H1 (cell line): ENCODE measurements at regions not wholly inside any gene's neighbourhood (a gene's known extent, or its start where the extent isn't known, plus 50 kb on each side); places are given as distances from the start of the nearest gene placed in this dataset.

Source experiments
- CTCF ChIA-PET: fragments of 300-600 bp; sonication (Branson Sonifier 250); formaldehyde crosslinking; loops from one replicate; lab custom pipeline; 2021; ENCODE audit not compliant: partially characterized antibody; lab: Charles Lee
- POLR2A ChIA-PET: fragments of 300-600 bp; sonication (Branson Sonifier 250); formaldehyde crosslinking; loops from one replicate; lab custom pipeline; 2021; ENCODE audit warnings: inconsistent platforms; ENCODE audit not compliant: partially characterized antibody; lab: Charles Lee
- DNase-seq, 2 experiments: peaks; one replicate each; pipeline versions ENCODE4 v3.0.0 to v3.0.0-alpha.2; 2010 to 2022; ENCODE audit warnings: low spot score in 2 of 2, low read depth in 1 of 2, mixed read lengths in 1 of 2
- FAIRE-seq: peaks from 2 replicates; lab custom pipeline; 2011; peaks lifted over from hg19 to GRCh38; lab: Jason Lieb, UNC
- H2AFZ ChIP-seq: 2 replicates; pipeline ENCODE4 v1.8.1; 2012; ENCODE audit warnings: low read length, inconsistent platforms
- H2AK5ac ChIP-seq: 2 replicates; pipeline ENCODE4 v1.6.1; 2013; ENCODE audit warnings: low read depth, low read length
- H2BK120ac ChIP-seq: replicated peaks from 2 replicates; pipeline ENCODE3; 2013; ENCODE audit warnings: low read depth, low read length, inconsistent platforms
- H2BK12ac ChIP-seq: 2 replicates; pipeline ENCODE4 v1.6.1; 2013; ENCODE audit warnings: low read depth, low read length
- H2BK15ac ChIP-seq: 2 replicates; pipeline ENCODE4 v1.6.1; 2013; ENCODE audit warnings: low read length
- H2BK20ac ChIP-seq: 2 replicates; pipeline ENCODE4 v1.6.1; 2013; ENCODE audit warnings: low read length
- H2BK5ac ChIP-seq: 2 replicates; pipeline ENCODE4 v1.6.1; 2013; ENCODE audit warnings: low read depth, low read length
- H3K14ac ChIP-seq: 2 replicates; pipeline ENCODE4 v1.6.1; 2013; ENCODE audit warnings: inconsistent platforms; ENCODE audit not compliant: insufficient read length
- H3K18ac ChIP-seq: 2 replicates; pipeline ENCODE4 v1.6.1; 2013; ENCODE audit warnings: low read length; ENCODE audit errors: extremely low read depth
- H3K23ac ChIP-seq: 2 replicates; pipeline ENCODE4 v1.6.1; 2013; ENCODE audit warnings: inconsistent platforms; ENCODE audit not compliant: insufficient read length
- H3K23me2 ChIP-seq: 2 replicates; pipeline ENCODE4 v1.6.1; 2013; ENCODE audit warnings: low read depth, low read length
- H3K27ac ChIP-seq: 2 replicates; pipeline ENCODE4 v1.6.1; 2011; ENCODE audit warnings: low read depth, low read length, inconsistent platforms
- H3K27me3 ChIP-seq, 4 experiments: replicated peaks in 1 of 4; 1 replicate in 1 of 4; 2 replicates in 3 of 4; pipeline versions ENCODE4 v1.6.1 to v1.8.1; 2011 to 2013; ENCODE audit warnings: low read length in 3 of 4, mild to moderate bottlenecking in 3 of 4, inconsistent platforms in 2 of 4, mixed read lengths in 2 of 4, moderate library complexity in 1 of 4; ENCODE audit not compliant: control insufficient read depth in 3 of 4, insufficient read depth in 3 of 4; ENCODE audit errors: extremely low read depth in 1 of 4
- H3K36me3 ChIP-seq, 4 experiments: 2 replicates each; pipeline versions ENCODE4 v1.6.1 to v1.8.1; 2011 to 2013; ENCODE audit warnings: mild to moderate bottlenecking in 4 of 4, low read length in 3 of 4, moderate library complexity in 2 of 4, control low read depth in 1 of 4, inconsistent platforms in 1 of 4; ENCODE audit not compliant: insufficient read depth in 4 of 4, control insufficient read depth in 2 of 4
- H3K4ac ChIP-seq: replicated peaks from 2 replicates; pipeline ENCODE3; 2013; ENCODE audit warnings: low read length, low read depth, mixed read lengths, inconsistent platforms; ENCODE audit not compliant: insufficient read length
- H3K4me1 ChIP-seq, 4 experiments: replicated peaks in 1 of 4; 1 replicate in 1 of 4; 2 replicates in 3 of 4; pipeline versions ENCODE4 v1.6.1 to v1.8.1; 2011 to 2013; ENCODE audit warnings: low read length in 3 of 4, inconsistent platforms in 2 of 4, mixed read lengths in 1 of 4; ENCODE audit not compliant: insufficient read depth in 4 of 4, control insufficient read depth in 3 of 4
- H3K4me2 ChIP-seq, 2 experiments: 2 replicates each; pipeline versions ENCODE4 v1.6.1 to v1.8.1; 2011 to 2013; ENCODE audit warnings: low read depth in 2 of 2, low read length in 2 of 2, control low read depth in 1 of 2, inconsistent platforms in 1 of 2, mild to moderate bottlenecking in 1 of 2; ENCODE audit not compliant: insufficient read depth in 1 of 2
- H3K4me3 ChIP-seq, 4 experiments: fragments of 200-600, 300-600 bp in 1 of 4; sonication (generic), shearing (Covaris generic), sonication (Bioruptor Twin) in 1 of 4; 2 replicates each; pipeline versions ENCODE4 v1.5.1 to v1.8.1; 2011 to 2016; ENCODE audit warnings: low read length in 4 of 4, low read depth in 3 of 4, control low read depth in 2 of 4, inconsistent platforms in 2 of 4, mild to moderate bottlenecking in 2 of 4, mixed read lengths in 1 of 4, moderate library complexity in 1 of 4; ENCODE audit not compliant: insufficient read depth in 2 of 4; ENCODE audit errors: extremely low read depth in 1 of 4
- H3K56ac ChIP-seq: replicated peaks from 2 replicates; pipeline ENCODE3; 2013; ENCODE audit warnings: low read depth, mild to moderate bottlenecking, mixed read lengths, low read length, inconsistent platforms; ENCODE audit not compliant: insufficient read length
- H3K79me1 ChIP-seq: 2 replicates; pipeline ENCODE4 v1.6.1; 2013; ENCODE audit warnings: low read depth, low read length, control low read depth
- H3K79me2 ChIP-seq, 2 experiments: 2 replicates each; pipeline versions ENCODE4 v1.6.1 to v1.8.1; 2012 to 2013; ENCODE audit warnings: low read length in 2 of 2, mild to moderate bottlenecking in 2 of 2, inconsistent platforms in 1 of 2; ENCODE audit not compliant: insufficient read depth in 2 of 2, control insufficient read depth in 1 of 2
- H3K9ac ChIP-seq, 4 experiments: replicated peaks in 1 of 4; 1 replicate in 1 of 4; 2 replicates in 3 of 4; pipeline versions ENCODE4 v1.6.1 to v1.8.1; 2011 to 2013; ENCODE audit warnings: low read depth in 3 of 4, low read length in 3 of 4, control low read depth in 2 of 4, mild to moderate bottlenecking in 2 of 4, moderate library complexity in 2 of 4, inconsistent platforms in 1 of 4; ENCODE audit errors: extremely low read depth in 1 of 4
- H3K9me3 ChIP-seq, 2 experiments: 2 replicates each; pipeline versions ENCODE4 v1.6.1 to v1.8.1; 2012 to 2013; ENCODE audit warnings: mild to moderate bottlenecking in 2 of 2, moderate library complexity in 2 of 2, control low read depth in 1 of 2, inconsistent platforms in 1 of 2, low read depth in 1 of 2, low read length in 1 of 2, mixed read lengths in 1 of 2; ENCODE audit not compliant: insufficient read depth in 2 of 2
- H4K20me1 ChIP-seq, 2 experiments: replicated peaks in 1 of 2; 2 replicates each; pipeline versions ENCODE3 to v1.8.1; 2011 to 2013; ENCODE audit warnings: inconsistent platforms in 2 of 2, low read length in 2 of 2, mild to moderate bottlenecking in 1 of 2; ENCODE audit not compliant: insufficient read depth in 2 of 2, control insufficient read depth in 1 of 2
- H4K5ac ChIP-seq: 2 replicates; pipeline ENCODE4 v1.6.1; 2013; ENCODE audit warnings: low read length, low read depth, mixed read lengths, inconsistent platforms; ENCODE audit not compliant: insufficient read length
- H4K8ac ChIP-seq: 2 replicates; pipeline ENCODE4 v1.8.0; 2013; ENCODE audit warnings: mild to moderate bottlenecking, moderate library complexity, low read length, inconsistent platforms; ENCODE audit not compliant: insufficient read depth; ENCODE audit errors: extremely low read depth
- H4K91ac ChIP-seq: replicated peaks from 2 replicates; pipeline ENCODE3; 2013; ENCODE audit warnings: low read length, mixed read lengths, inconsistent platforms; ENCODE audit not compliant: insufficient read length
- CHD1 ChIP-seq: IDR thresholded peaks from 2 replicates; pipeline ENCODE4 v1.6.1; 2012; ENCODE audit warnings: low read depth, low read length, improper control_type of control experiment
- HDAC6 ChIP-seq: IDR thresholded peaks from one replicate; pipeline ENCODE4 v1.7.1; 2012; ENCODE audit warnings: low read depth, mild to moderate bottlenecking, inconsistent platforms, low read length, moderate library complexity
- SIX5 ChIP-seq: IDR thresholded peaks from 2 replicates; pipeline ENCODE4 v1.6.1; 2011; ENCODE audit warnings: mild to moderate bottlenecking, low read depth, low read length
- SP1 ChIP-seq: IDR thresholded peaks from 2 replicates; pipeline ENCODE4 v1.6.1; 2011; ENCODE audit warnings: low read depth, low read length
- TCF12 ChIP-seq: IDR thresholded peaks from 2 replicates; pipeline ENCODE4 v1.6.1; 2011; ENCODE audit warnings: low read depth, mild to moderate bottlenecking, low read length
- WGBS, 2 experiments: shearing (Covaris generic) in 1 of 2; methylation state at CpG; one replicate each; pipeline versions ENCODE4 v1.1.6 to v1.1.7; 2013 to 2015; ENCODE audit warnings: low lambda C conversion rate in 2 of 2, mixed read lengths in 2 of 2, inconsistent platforms in 1 of 2, low coverage in 1 of 2, missing lambda C conversion rate in 1 of 2; ENCODE audit not compliant: insufficient replicate concordance in 2 of 2, insufficient coverage in 1 of 2, insufficient read length in 1 of 2; ENCODE audit errors: extremely low coverage in 1 of 2, missing lambda C conversion rate in 1 of 2; 5-methylcytosine and 5-hydroxymethylcytosine counted together
- TF ChIP-seq, protein P1 (sequence below): IDR thresholded peaks from 2 replicates; pipeline ENCODE4 v1.6.1; 2012; ENCODE audit warnings: inconsistent platforms

DNA sequence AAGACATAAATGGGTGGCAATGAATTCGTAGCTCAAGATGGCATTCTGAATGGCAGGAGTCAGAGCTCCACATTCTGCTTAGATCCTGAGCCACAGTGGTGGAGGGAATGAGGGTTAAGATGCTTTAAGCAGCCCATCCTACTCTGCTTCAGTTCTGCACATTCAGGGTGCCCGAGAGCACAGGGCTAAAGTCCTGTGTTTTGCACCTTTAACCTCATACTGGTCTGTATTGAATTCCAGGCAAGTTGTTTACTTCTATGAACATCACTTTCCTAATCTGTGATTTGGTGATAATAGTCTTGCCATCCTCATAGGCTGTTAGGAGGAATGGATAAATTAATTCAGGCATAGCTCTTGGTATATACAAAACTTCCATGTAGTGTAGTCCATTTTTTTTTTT is 321.6 kb upstream of the CD180 start:
- Histone ChIP-seq H2AFZ (no peak overlapping the region), H4K91ac (no peak overlapping the region), H2BK15ac (no peak overlapping the region), H2BK120ac (no peak overlapping the region), H2BK5ac (no peak overlapping the region), H3K56ac (no peak overlapping the region), H3K79me2 (no peaks in the 10 kb centered on the region), H3K23me2 (peaks cover 2% of the 10 kb centered on the region; the same call in 1 of the 2 replicates), H3K27me3 (no peaks in the 10 kb centered on the region), H2BK20ac (no peak overlapping the region), H3K4ac (no peak overlapping the region), H4K5ac (no peak overlapping the region), H3K79me1 (no peaks in the 10 kb centered on the region), H4K20me1 (no peaks in the 10 kb centered on the region), H3K27ac (no peak overlapping the region), H3K9ac (no peak overlapping the region), H3K4me3 (no peak overlapping the region), H3K36me3 (no peaks in the 10 kb centered on the region), H3K9me3 (no peaks in the 10 kb centered on the region), H3K4me2 (no peak overlapping the region), H2AK5ac (no peak overlapping the region), H2BK12ac (no peak overlapping the region), H3K14ac (no peak overlapping the region), H3K18ac (no peak overlapping the region), H3K23ac (no peak overlapping the region), H3K4me1 (no peaks in the 10 kb centered on the region), H4K8ac (no peak overlapping the region)
- TF ChIP-seq SIX5 (no peak), CHD1 (no peak), HDAC6 (no peak), TCF12 (no peak), SP1 (no peak)
- TF ChIP-seq, protein P1, sequence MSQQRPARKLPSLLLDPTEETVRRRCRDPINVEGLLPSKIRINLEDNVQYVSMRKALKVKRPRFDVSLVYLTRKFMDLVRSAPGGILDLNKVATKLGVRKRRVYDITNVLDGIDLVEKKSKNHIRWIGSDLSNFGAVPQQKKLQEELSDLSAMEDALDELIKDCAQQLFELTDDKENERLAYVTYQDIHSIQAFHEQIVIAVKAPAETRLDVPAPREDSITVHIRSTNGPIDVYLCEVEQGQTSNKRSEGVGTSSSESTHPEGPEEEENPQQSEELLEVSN = no peak
- WGBS, 2 experiments = 100% methylated on average over 2 of the region's 2 CpGs; no CpG with 5 or more reads in 1 of the 2 experiments
- ChIA-PET CTCF (interaction anchor here (1.7 kb wide), 1 partner anchor 58 kb away, joined by 4 read pairs; no protein-coding TSS in a partner anchor), POLR2A (no interaction called here)
- FAIRE-seq (no peak), DNase-seq (no peak)
